ENCODE measurements at regions not wholly inside any gene's neighbourhood (a gene's known extent, or its start where the extent isn't known, plus 50 kb on each side); places are given as distances from the start of the nearest gene placed in this dataset.

DNA sequence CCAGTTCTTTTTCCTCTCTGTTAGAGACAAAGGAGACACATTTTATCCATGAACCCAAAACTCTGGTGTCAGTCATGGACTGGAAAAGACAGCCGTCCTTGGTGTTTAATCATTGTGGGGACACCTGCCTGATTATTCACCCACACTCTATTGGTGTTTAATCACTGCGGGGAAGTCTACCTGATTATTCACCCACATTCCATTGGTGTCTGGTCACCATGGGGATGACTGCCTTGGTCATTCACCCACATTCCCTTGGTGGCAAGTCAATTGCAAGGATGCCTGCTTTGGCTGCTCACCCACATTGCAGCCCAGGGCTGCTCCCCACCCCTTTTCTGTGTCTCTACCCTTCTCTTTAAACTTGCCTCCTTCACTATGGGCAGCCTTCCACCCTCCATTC, 589.7 kb upstream of the AMELY start:
- no peak overlapping the region for H3K4me2 ChIP-seq (ENCODE audit: low read length)
- no peaks in the 10 kb centered on the region for H3K36me3 ChIP-seq (ENCODE audit: insufficient read depth, low read length)
- no peaks in the 10 kb centered on the region for H3K9me3 ChIP-seq (ENCODE audit: low read length)
- H3K27ac ChIP-seq (ENCODE audit: low read length): no peak overlapping the region
- H2AFZ ChIP-seq (ENCODE audit: low read depth, low read length): no peak overlapping the region
- no peak for TF ChIP-seq SMC3 (conservative IDR thresholded peaks at IDR 0.05; ENCODE audit: poor library complexity)
- no peak for TF ChIP-seq EZH2 (IDR thresholded peaks at IDR 0.05; ENCODE audit: borderline replicate concordance, insufficient read depth, low read length, poor library complexity, severe bottlenecking)
- no peak for TF ChIP-seq MXI1 (conservative IDR thresholded peaks at IDR 0.05; ENCODE audit: poor library complexity, severe bottlenecking)
- TF ChIP-seq, protein P1, sequence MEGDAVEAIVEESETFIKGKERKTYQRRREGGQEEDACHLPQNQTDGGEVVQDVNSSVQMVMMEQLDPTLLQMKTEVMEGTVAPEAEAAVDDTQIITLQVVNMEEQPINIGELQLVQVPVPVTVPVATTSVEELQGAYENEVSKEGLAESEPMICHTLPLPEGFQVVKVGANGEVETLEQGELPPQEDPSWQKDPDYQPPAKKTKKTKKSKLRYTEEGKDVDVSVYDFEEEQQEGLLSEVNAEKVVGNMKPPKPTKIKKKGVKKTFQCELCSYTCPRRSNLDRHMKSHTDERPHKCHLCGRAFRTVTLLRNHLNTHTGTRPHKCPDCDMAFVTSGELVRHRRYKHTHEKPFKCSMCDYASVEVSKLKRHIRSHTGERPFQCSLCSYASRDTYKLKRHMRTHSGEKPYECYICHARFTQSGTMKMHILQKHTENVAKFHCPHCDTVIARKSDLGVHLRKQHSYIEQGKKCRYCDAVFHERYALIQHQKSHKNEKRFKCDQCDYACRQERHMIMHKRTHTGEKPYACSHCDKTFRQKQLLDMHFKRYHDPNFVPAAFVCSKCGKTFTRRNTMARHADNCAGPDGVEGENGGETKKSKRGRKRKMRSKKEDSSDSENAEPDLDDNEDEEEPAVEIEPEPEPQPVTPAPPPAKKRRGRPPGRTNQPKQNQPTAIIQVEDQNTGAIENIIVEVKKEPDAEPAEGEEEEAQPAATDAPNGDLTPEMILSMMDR (IDR thresholded peaks at IDR 0.05; ENCODE audit: poor library complexity, severe bottlenecking): no peak
- TF ChIP-seq TAF1 (IDR thresholded peaks at IDR 0.05; ENCODE audit: low read depth): no peak
- TF ChIP-seq EP300 (conservative IDR thresholded peaks at IDR 0.05; ENCODE audit: poor library complexity, severe bottlenecking): no peak
- no peak for TF ChIP-seq REST (IDR thresholded peaks at IDR 0.05; ENCODE audit: borderline replicate concordance)
- TF ChIP-seq POLR2AphosphoS5 (IDR thresholded peaks at IDR 0.05): no peak
- TF ChIP-seq RAD21 (conservative IDR thresholded peaks at IDR 0.05): no peak
- H3F3A ChIP-seq (ENCODE audit: insufficient read depth, low read length, poor library complexity, severe bottlenecking): no peaks in the 10 kb centered on the region
- H3K79me2 ChIP-seq (replicated peaks; ENCODE audit: insufficient read depth, low read length): no peaks in the 10 kb centered on the region
- no peaks in the 10 kb centered on the region for H4K20me1 ChIP-seq (ENCODE audit: insufficient read depth)
- H3K27me3 ChIP-seq (ENCODE audit: insufficient read depth, low read depth, low read length): no peaks in the 10 kb centered on the region
- H3K9ac ChIP-seq (ENCODE audit: low read length): no peak overlapping the region
- no peaks in the 10 kb centered on the region for H3K9me2 ChIP-seq (ENCODE audit: insufficient read depth, low read length)
- H3K4me3 ChIP-seq (ENCODE audit: low read length): no peak overlapping the region

DNA sequence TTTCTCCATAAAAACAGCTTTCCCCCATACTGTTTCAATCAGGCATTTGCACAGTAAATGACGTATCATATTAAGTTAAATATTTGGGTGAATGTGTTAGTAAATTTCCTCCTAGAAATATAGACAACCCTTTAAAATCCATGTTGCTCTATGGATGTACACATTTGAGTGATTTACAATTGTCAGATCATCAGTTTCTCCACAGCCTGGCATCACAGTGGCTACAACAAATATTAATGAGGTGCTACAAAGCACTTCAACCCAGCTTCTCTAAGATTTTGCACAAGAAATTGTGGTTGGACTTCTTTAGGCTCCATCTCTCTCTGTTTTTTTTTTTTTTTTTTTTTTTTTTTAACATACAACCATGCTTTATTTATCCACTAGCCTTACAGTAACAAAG, 584.4 kb upstream of the AMELY start:
- Histone ChIP-seq H3K79me2 (replicated peaks; ENCODE audit: insufficient read depth, low read length) (no peaks in the 10 kb centered on the region), H3K4me3 (ENCODE audit: low read length) (no peak overlapping the region), H3K9me2 (ENCODE audit: insufficient read depth, low read length) (no peaks in the 10 kb centered on the region)

More for the DNA sequence above, 584.4 kb upstream of the AMELY start:
- Histone ChIP-seq H3K27ac (ENCODE audit: low read length) (no peak overlapping the region), H3K9ac (ENCODE audit: low read length) (no peak overlapping the region), H3F3A (ENCODE audit: insufficient read depth, low read length, poor library complexity, severe bottlenecking) (no peaks in the 10 kb centered on the region), H2AFZ (ENCODE audit: low read depth, low read length) (no peak overlapping the region), H3K36me3 (ENCODE audit: insufficient read depth, low read length) (no peaks in the 10 kb centered on the region), H4K20me1 (ENCODE audit: insufficient read depth) (no peaks in the 10 kb centered on the region), H3K4me2 (ENCODE audit: low read length) (no peak overlapping the region), H3K9me3 (ENCODE audit: low read length) (no peaks in the 10 kb centered on the region), H3K27me3 (ENCODE audit: insufficient read depth, low read depth, low read length) (no peaks in the 10 kb centered on the region)
- TF ChIP-seq REST (IDR thresholded peaks at IDR 0.05; ENCODE audit: borderline replicate concordance): no peak
- no peak for TF ChIP-seq POLR2AphosphoS5 (IDR thresholded peaks at IDR 0.05)
- TF ChIP-seq, protein P1 (IDR thresholded peaks at IDR 0.05; ENCODE audit: poor library complexity, severe bottlenecking): no peak
- no peak for TF ChIP-seq RAD21 (conservative IDR thresholded peaks at IDR 0.05)
- no peak for TF ChIP-seq SMC3 (conservative IDR thresholded peaks at IDR 0.05; ENCODE audit: poor library complexity)
- TF ChIP-seq EP300 (conservative IDR thresholded peaks at IDR 0.05; ENCODE audit: poor library complexity, severe bottlenecking): no peak
- no peak for TF ChIP-seq TAF1 (IDR thresholded peaks at IDR 0.05; ENCODE audit: low read depth)
- TF ChIP-seq EZH2 (IDR thresholded peaks at IDR 0.05; ENCODE audit: borderline replicate concordance, insufficient read depth, low read length, poor library complexity, severe bottlenecking): no peak
- TF ChIP-seq MXI1 (conservative IDR thresholded peaks at IDR 0.05; ENCODE audit: poor library complexity, severe bottlenecking): no peak
